ENCODE measurements at regions not wholly inside any gene's neighbourhood (a gene's known extent, or its start where the extent isn't known, plus 50 kb on each side); places are given as distances from the start of the nearest gene placed in this dataset.

DNA sequence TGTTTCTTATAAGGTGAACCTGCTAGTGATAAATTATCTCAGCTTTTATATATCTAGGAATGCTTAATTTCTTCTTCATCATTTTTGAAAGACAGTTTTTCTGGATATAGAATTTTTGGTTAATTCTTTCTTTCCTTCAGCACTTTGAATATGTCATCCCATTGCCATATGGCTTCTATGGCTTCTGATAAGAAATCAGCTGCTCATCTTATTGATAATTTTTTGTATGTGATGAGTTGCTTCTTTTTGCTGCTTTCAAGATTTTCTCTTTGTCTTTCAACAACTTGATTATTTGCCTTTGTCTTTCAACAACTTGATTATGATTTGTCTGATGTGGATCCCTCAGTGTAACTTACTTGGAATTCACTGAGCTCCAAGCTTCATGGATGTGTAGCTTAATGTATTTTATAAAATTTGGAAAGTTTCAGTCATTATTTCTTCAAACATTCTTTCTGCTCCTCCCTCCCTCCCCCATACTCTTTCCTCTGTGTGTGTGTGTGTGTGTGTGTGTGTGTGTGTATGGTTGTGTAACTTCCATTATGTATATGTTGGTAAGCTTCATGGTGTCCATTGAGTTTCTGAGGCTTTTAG, 243.9 kb downstream of the TLE1 start:
- Histone ChIP-seq H3K9me1 (replicated peaks; ENCODE audit: control insufficient read depth, extremely low read depth, insufficient read depth, low read length) (no peaks in the 10 kb centered on the region), H4K20me1 (replicated peaks; ENCODE audit: control insufficient read depth, extremely low read depth, insufficient read depth, low read length) (no peaks in the 10 kb centered on the region), H3K4me3 (replicated peaks in 1 of 3; ENCODE audit: insufficient read depth in 1 of 3, low read depth in 1 of 3, low read length in 3 of 3) (no peak overlapping the region), H3K27me3 (ENCODE audit: control insufficient read depth in 2 of 2, insufficient read depth in 2 of 2, low read length in 2 of 2) (no peaks in the 10 kb centered on the region), H3K4me1 (ENCODE audit: control insufficient read depth, extremely low read depth, insufficient read depth, low read length) (no peaks in the 10 kb centered on the region), H3K9ac (replicated peaks; ENCODE audit: extremely low read depth, insufficient read depth, low read length) (no peak overlapping the region), H2AFZ (ENCODE audit: low read depth, low read length) (no peak overlapping the region), H3K4me2 (ENCODE audit: insufficient read depth, low read length) (no peak overlapping the region), H3K36me3 (ENCODE audit: control insufficient read depth in 2 of 2, extremely low read depth in 1 of 2, insufficient read depth in 2 of 2, low read length in 2 of 2) (no peaks in the 10 kb centered on the region), H3K79me2 (ENCODE audit: control insufficient read depth, insufficient read depth, low read length) (no peaks in the 10 kb centered on the region), H3K27ac (ENCODE audit: insufficient read depth, low read depth, low read length) (no peak overlapping the region), H3K9me3 (replicated peaks; ENCODE audit: control insufficient read depth, insufficient read depth, low read length) (no peaks in the 10 kb centered on the region)
- no peak for FAIRE-seq
- TF ChIP-seq POLR2A (IDR thresholded peaks at IDR 0.05; ENCODE audit: low read depth, low read length), result no peak
- no peak for TF ChIP-seq GATA2 (IDR thresholded peaks at IDR 0.05; ENCODE audit: insufficient read depth, insufficient read length, low read depth, low read length)
- TF ChIP-seq POLR2AphosphoS5 (IDR thresholded peaks at IDR 0.05; ENCODE audit: insufficient read depth, low read depth, low read length), result no peak
- TF ChIP-seq FOS (IDR thresholded peaks at IDR 0.05; ENCODE audit: borderline replicate concordance, insufficient read depth, low read length), result no peak
- TF ChIP-seq, protein P1, sequence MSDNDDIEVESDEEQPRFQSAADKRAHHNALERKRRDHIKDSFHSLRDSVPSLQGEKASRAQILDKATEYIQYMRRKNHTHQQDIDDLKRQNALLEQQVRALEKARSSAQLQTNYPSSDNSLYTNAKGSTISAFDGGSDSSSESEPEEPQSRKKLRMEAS (IDR thresholded peaks at IDR 0.05; ENCODE audit: insufficient read depth, insufficient read length), result no peak
- TF ChIP-seq MYC (IDR thresholded peaks at IDR 0.05; ENCODE audit: low read depth, low read length), result no peak
- no peak for TF ChIP-seq CTCF (IDR thresholded peaks at IDR 0.05; ENCODE audit: extremely low read depth in 1 of 2, insufficient read depth in 1 of 2, low read depth in 1 of 2, low read length in 2 of 2)
- no peak for TF ChIP-seq JUN (IDR thresholded peaks at IDR 0.05; ENCODE audit: borderline replicate concordance, insufficient read depth, insufficient read length, low read depth)
- TF ChIP-seq EZH2 (IDR thresholded peaks at IDR 0.05; ENCODE audit: borderline replicate concordance, low read depth, low read length, severe bottlenecking), result no peak
- ChIA-PET POLR2A (no interaction called here), CTCF (interaction anchor here (1.4 to 1.5 kb wide), 2 partner anchors 10 to 20 kb away, joined by 3 read pairs; no protein-coding TSS in a partner anchor)
- intact Hi-C loops (cut with micrococcal nuclease) (no loop called here), dilution Hi-C loops (cut with MboI; ENCODE audit: extremely low pct_ligation_motif_present, low sequenced_read_pairs) (no loop called here)
- no peak for DNase-seq (ENCODE audit: low read depth, low spot score)
- BruUV-seq (replicated peaks), result no TSS peak
